Gastroesophageal sphincter (tissue), 3 donors: ENCODE measurements at regions not wholly inside any gene's neighbourhood (a gene's known extent, or its start where the extent isn't known, plus 50 kb on each side); places are given as distances from the start of the nearest gene placed in this dataset.

Source experiments
- EP300 ChIP-seq: sonication (generic); formaldehyde crosslinking; IDR thresholded peaks from one replicate; pipeline ENCODE4 v1.6.1; 2017; ENCODE audit warnings: antibody characterized with exemption, mild to moderate bottlenecking
- POLR2A ChIP-seq, 2 donors: fragments of 450-650 bp; IDR thresholded peaks; one replicate each; pipeline ENCODE4 v1.6.1; 2017; ENCODE audit warnings: antibody characterized with exemption in 2 of 2, mild to moderate bottlenecking in 2 of 2, moderate library complexity in 1 of 2
- POLR2AphosphoS5 ChIP-seq: sonication (generic); formaldehyde crosslinking; IDR thresholded peaks from one replicate; pipeline ENCODE4 v1.6.1; 2017; ENCODE audit warnings: antibody characterized with exemption
- TF ChIP-seq, protein P1 (sequence below), 4 experiments: fragments of 200-600 bp in 2 of 4; fragments of 450-650 bp in 2 of 4; sonication (generic) in 1 of 4; IDR thresholded peaks; one replicate each; pipeline ENCODE4 v1.5.1; 2017 to 2019; ENCODE audit warnings: antibody characterized with exemption in 4 of 4, mild to moderate bottlenecking in 2 of 4, moderate library complexity in 2 of 4

DNA sequence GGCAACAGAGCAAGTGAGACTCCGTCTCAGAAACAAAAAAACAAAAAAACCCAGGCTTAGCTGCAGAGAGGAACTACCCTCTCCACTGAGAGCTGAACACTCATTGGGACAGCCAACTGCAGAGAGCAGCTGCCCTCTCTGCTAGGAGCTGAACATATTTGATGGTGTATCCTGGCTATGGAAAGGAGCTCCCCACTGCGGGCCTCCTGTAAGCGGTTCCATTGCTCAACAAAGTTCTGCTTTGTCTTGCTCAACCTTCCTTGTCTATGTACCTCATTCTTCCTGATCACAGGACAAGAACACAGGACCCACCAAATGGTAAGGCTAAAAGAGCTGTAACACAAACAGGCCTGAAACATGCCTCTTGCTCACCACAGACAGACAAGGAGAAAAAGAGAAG is 246.3 kb upstream of the LRRTM4 start:
- TF ChIP-seq, protein P1, sequence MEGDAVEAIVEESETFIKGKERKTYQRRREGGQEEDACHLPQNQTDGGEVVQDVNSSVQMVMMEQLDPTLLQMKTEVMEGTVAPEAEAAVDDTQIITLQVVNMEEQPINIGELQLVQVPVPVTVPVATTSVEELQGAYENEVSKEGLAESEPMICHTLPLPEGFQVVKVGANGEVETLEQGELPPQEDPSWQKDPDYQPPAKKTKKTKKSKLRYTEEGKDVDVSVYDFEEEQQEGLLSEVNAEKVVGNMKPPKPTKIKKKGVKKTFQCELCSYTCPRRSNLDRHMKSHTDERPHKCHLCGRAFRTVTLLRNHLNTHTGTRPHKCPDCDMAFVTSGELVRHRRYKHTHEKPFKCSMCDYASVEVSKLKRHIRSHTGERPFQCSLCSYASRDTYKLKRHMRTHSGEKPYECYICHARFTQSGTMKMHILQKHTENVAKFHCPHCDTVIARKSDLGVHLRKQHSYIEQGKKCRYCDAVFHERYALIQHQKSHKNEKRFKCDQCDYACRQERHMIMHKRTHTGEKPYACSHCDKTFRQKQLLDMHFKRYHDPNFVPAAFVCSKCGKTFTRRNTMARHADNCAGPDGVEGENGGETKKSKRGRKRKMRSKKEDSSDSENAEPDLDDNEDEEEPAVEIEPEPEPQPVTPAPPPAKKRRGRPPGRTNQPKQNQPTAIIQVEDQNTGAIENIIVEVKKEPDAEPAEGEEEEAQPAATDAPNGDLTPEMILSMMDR (IDR thresholded peaks at IDR 0.05), result no peak
- TF ChIP-seq POLR2A (IDR thresholded peaks at IDR 0.05) (no peak), POLR2AphosphoS5 (no peak), EP300 (no peak)
